ENCODE measurements at regions not wholly inside any gene's neighbourhood (a gene's known extent, or its start where the extent isn't known, plus 50 kb on each side); places are given as distances from the start of the nearest gene placed in this dataset.

DNA sequence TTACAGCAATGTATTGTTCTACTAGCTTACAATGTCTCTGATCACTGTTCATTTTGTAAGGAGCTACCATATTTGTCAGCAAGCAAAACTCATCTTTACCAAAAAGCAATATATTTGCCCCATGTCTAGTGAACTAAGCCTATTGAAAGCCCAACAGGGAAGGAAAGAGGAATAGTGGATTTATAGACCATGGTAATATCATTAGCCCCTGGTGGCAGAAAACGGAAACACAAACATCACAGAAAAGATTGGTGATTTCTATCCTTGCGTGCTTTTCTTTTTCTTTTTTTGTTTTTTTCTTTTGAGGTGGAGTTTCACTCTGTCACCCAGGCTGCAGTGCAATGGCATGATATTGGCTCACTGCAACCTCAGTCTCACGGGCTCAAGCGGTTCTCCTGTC, 1562.4 kb upstream of the TMEM132C start:
- Histone ChIP-seq H3K9ac (ENCODE audit: low read length in 3 of 3) (no peak overlapping the region), H3K4me1 (ENCODE audit: control insufficient read depth in 2 of 3, insufficient read depth in 2 of 3, low read depth in 1 of 3, low read length in 3 of 3) (no peaks in the 10 kb centered on the region), H3K4me3 (ENCODE audit: low read length in 3 of 3) (no peak overlapping the region), H3K36me3 (ENCODE audit: control insufficient read depth in 2 of 3, insufficient read depth in 3 of 3, low read length in 3 of 3) (no peaks in the 10 kb centered on the region), H3K27me3 (ENCODE audit: control insufficient read depth, insufficient read depth, low read length) (no peaks in the 10 kb centered on the region), H3K9me3 (ENCODE audit: control insufficient read depth in 2 of 3, insufficient read depth in 1 of 3, low read length in 3 of 3) (no peaks in the 10 kb centered on the region), H3K27ac (ENCODE audit: low read depth in 2 of 2, low read length in 2 of 2) (no peak overlapping the region)
- intact Hi-C loops (cut with DNase I), result no loop called here
- FAIRE-seq (no peak), DNase-seq (no peak)
- TF ChIP-seq, protein P1, sequence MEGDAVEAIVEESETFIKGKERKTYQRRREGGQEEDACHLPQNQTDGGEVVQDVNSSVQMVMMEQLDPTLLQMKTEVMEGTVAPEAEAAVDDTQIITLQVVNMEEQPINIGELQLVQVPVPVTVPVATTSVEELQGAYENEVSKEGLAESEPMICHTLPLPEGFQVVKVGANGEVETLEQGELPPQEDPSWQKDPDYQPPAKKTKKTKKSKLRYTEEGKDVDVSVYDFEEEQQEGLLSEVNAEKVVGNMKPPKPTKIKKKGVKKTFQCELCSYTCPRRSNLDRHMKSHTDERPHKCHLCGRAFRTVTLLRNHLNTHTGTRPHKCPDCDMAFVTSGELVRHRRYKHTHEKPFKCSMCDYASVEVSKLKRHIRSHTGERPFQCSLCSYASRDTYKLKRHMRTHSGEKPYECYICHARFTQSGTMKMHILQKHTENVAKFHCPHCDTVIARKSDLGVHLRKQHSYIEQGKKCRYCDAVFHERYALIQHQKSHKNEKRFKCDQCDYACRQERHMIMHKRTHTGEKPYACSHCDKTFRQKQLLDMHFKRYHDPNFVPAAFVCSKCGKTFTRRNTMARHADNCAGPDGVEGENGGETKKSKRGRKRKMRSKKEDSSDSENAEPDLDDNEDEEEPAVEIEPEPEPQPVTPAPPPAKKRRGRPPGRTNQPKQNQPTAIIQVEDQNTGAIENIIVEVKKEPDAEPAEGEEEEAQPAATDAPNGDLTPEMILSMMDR (IDR thresholded peaks at IDR 0.05; ENCODE audit: borderline replicate concordance, extremely low read depth, insufficient read depth), result no peak

DNA sequence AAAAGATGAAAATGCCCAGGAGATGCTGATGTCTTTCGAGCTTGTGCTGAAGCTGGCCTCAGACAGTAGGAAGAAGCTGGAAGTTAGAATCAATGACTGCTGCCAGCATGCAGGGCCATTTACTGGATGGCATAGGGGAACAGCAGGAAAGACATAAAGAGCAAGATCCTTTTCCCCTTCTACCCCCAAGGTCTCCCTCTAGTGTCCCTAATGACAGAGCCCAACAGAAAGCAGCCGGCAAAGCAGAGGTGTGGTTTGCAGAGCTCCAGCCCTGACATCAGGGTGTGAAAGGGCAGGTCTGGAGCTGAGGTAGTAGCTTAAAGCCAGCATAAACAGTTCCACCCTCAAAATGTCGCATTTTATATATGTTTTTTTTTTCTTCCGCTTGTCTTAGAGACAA, 1560.7 kb upstream of the TMEM132C start:
- TF ChIP-seq, protein P1 (IDR thresholded peaks at IDR 0.05; ENCODE audit: borderline replicate concordance, extremely low read depth, insufficient read depth), result no peak
- no peak overlapping the region for H3K9ac ChIP-seq (ENCODE audit: low read length in 3 of 3)
- H3K27ac ChIP-seq (ENCODE audit: low read depth in 2 of 2, low read length in 2 of 2), result no peak overlapping the region
- no peaks in the 10 kb centered on the region for H3K9me3 ChIP-seq (ENCODE audit: control insufficient read depth in 2 of 3, insufficient read depth in 1 of 3, low read length in 3 of 3)
- no peak overlapping the region for H3K4me3 ChIP-seq (ENCODE audit: low read length in 3 of 3)
- H3K27me3 ChIP-seq (ENCODE audit: control insufficient read depth, insufficient read depth, low read length), result no peaks in the 10 kb centered on the region
- FAIRE-seq (no peak), DNase-seq (no peak)
- H3K4me1 ChIP-seq (ENCODE audit: control insufficient read depth in 2 of 3, insufficient read depth in 2 of 3, low read depth in 1 of 3, low read length in 3 of 3), result no peaks in the 10 kb centered on the region
- intact Hi-C loops (cut with DNase I), result no loop called here
- H3K36me3 ChIP-seq (ENCODE audit: control insufficient read depth in 2 of 3, insufficient read depth in 3 of 3, low read length in 3 of 3), result no peaks in the 10 kb centered on the region

DNA sequence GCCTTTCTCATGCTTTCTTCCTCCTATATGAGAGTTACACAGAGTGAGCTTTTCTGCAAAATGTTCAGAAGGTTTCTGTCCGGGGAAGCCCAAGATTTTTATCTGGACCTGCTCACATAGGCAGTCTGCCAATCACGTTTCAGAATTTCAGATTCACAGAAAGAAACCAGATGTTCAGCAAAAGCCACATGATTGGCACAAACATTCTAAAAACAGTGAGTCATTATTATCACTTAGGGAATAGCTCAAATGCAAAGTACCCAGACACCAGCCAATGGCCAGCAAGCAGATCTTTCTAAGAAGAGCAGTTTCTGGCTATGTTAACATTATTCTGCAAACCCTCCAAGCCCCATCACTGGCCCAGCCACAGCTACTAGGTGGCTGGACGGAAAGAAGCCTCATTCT, 1558.5 kb upstream of the TMEM132C start:
- TF ChIP-seq, protein P1 (IDR thresholded peaks at IDR 0.05; ENCODE audit: borderline replicate concordance, extremely low read depth, insufficient read depth), result no peak
- Histone ChIP-seq H3K36me3 (ENCODE audit: control insufficient read depth in 2 of 3, insufficient read depth in 3 of 3, low read length in 3 of 3) (no peaks in the 10 kb centered on the region), H3K27ac (ENCODE audit: low read depth in 2 of 2, low read length in 2 of 2) (no peak overlapping the region), H3K4me3 (ENCODE audit: low read length in 3 of 3) (no peak overlapping the region), H3K27me3 (ENCODE audit: control insufficient read depth, insufficient read depth, low read length) (no peaks in the 10 kb centered on the region), H3K4me1 (ENCODE audit: control insufficient read depth in 2 of 3, insufficient read depth in 2 of 3, low read depth in 1 of 3, low read length in 3 of 3) (no peaks in the 10 kb centered on the region), H3K9me3 (ENCODE audit: control insufficient read depth in 2 of 3, insufficient read depth in 1 of 3, low read length in 3 of 3) (no peaks in the 10 kb centered on the region), H3K9ac (ENCODE audit: low read length in 3 of 3) (no peak overlapping the region)
- intact Hi-C loops (cut with DNase I), result no loop called here
- DNase-seq (no peak), FAIRE-seq (no peak)

DNA sequence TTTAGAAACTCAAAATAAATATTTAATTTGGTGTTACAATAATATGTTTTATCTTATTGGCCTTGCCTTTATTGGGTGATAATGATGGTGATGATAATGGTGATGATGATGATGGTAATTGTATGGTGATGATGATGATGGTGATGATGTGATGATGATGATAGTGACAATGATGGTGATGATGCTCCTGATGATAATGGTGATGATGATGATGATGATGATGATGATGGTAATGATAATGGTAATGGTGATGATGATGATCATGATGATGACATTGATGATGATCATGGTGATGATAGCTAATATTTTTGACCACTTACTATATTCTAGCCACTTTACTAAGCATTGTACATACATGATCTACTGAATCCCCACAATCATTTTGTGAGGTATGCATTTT, 1548.6 kb upstream of the TMEM132C start:
- Histone ChIP-seq H3K9me3 (ENCODE audit: control insufficient read depth in 2 of 3, insufficient read depth in 1 of 3, low read length in 3 of 3) (peaks cover 0 to 3% (median 0%) of the 10 kb centered on the region in 3 donors), H3K9ac (ENCODE audit: low read length in 3 of 3) (no peak overlapping the region), H3K4me3 (ENCODE audit: low read length in 3 of 3) (no peak overlapping the region), H3K27me3 (ENCODE audit: control insufficient read depth, insufficient read depth, low read length) (no peaks in the 10 kb centered on the region), H3K4me1 (ENCODE audit: control insufficient read depth in 2 of 3, insufficient read depth in 2 of 3, low read depth in 1 of 3, low read length in 3 of 3) (no peaks in the 10 kb centered on the region), H3K36me3 (ENCODE audit: control insufficient read depth in 2 of 3, insufficient read depth in 3 of 3, low read length in 3 of 3) (no peaks in the 10 kb centered on the region), H3K27ac (ENCODE audit: low read depth in 2 of 2, low read length in 2 of 2) (no peak overlapping the region)
- TF ChIP-seq, protein P1 (IDR thresholded peaks at IDR 0.05; ENCODE audit: borderline replicate concordance, extremely low read depth, insufficient read depth), result no peak
- FAIRE-seq, result no peak
- no peak for DNase-seq
- intact Hi-C loops (cut with DNase I), result no loop called here
